CD4-positive, alpha-beta T cell treated with Interferon gamma for 1 hour (primary cell): ENCODE measurements at regions not wholly inside any gene's neighbourhood (a gene's known extent, or its start where the extent isn't known, plus 50 kb on each side); places are given as distances from the start of the nearest gene placed in this dataset.
"Not testable (repeated sequence)": the region's sequence is repeated elsewhere in the genome, so short reads cannot be mapped to it uniquely, and the experiment has no call there.

Experiments used
- DNase-seq: peaks from one replicate; pipeline ENCODE4 v3.0.0-alpha.2; 2020

GRCh38 chr1:188122646-188123045 is 1293.9 kb downstream of the PLA2G4A start:
- DNase-seq = no peak

DNA sequence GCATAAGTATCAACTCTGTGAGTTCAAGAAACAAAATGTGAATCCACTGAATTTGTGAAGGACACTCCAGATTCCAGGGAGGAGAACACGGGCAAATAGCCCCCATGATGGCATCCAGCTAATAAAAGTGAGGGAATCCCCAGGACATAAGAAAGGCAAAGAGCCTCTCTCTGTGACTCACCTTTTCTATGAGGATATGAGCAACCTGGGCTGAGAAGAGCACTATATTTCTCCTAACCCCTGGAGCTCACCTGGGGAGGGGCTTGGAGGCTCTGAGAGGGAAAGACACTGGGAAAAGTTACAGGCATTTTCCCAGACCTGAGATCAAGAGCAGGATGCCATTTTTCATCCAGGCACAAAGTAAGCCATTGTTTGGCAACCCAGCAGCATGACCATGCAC is 1298.8 kb downstream of the PLA2G4A start:
- DNase-seq = no peak

DNA sequence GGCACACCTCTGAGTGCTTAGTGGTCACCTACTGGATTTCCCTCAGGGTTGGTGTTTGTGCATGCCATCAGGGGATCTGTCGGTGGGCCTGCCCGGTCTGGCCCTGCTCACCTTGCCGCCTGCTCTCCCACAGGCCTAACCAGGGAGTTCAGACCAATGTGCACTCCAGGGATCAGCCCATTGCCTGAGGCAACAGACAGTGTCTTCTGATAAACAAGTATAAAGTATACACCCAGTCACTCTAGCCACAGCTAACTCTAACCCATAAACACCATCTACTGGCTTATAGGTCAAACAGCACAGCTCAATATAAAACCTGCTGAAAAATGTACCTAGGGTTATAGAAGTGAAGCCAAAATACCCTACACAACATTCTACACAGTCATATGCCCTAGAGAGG is 1300.0 kb downstream of the PLA2G4A start:
- no peak for DNase-seq

GRCh38 chr1:188129856-188130838 is 1301.4 kb downstream of the PLA2G4A start:
- DNase-seq = no peak

DNA sequence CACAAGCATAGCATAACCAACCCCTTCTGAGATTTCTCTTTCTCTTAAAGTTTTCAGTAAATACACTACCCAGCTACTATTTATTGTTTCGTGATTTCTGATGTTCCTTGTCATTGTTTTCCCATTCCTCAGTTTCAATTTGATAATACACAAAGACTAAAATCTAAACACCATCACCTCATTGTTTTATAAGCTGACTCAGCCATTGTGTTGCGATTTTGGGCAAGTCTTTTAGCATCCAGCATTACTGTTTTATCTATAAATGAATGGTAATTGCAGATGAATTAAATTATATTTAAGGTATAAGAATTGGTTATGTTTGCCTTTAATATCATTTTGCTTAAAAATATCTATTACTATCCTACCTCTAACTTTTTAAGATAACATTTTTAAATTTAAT is 1308.5 kb downstream of the PLA2G4A start:
- no peak for DNase-seq

- DNase-seq = no peak
These were observed 1312.2 kb downstream of the PLA2G4A start for GRCh38 chr1:188140958-188141357.

DNA sequence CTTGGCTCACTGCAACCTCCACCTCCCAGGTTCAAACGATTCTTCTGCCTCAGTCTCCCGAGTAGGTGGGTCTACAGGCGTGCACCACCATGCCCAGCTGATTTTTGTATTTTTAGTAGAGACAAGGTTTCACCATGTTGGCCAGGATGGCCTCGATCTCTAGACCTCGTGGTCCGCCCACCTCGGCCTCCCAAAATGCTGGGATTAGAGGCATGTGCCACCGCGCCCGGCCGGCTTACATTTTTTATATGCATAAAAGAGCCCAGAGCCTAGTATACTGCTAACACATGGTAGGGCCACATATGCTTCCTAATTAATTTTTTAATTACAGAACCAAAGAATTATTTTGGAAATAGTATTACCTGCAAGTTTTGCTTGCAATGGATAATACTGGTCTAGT is 1325.4 kb downstream of the PLA2G4A start:
- no peak for DNase-seq

GRCh38 chr1:188154761-188155160 is 1326.0 kb downstream of the PLA2G4A start:
- DNase-seq = no peak

DNA sequence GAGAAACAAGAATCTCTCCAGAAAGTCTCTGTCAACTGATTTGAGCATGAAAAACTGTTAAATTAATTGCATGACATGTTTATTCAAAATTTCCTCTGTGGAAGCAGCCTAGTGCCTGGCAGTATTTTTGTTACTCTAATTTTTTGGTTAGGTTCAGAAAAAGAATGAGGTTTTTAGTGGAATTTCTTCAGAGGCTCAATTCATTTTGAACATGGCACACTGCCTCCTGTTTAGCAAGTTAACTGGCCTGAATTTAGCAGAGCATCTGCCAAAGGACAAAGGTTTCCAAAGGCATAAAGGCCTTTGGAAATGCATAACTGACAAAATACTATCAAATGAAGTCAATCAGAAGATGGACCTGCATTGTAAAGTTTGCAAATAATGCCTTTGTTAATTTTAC is 1326.5 kb downstream of the PLA2G4A start:
- no peak for DNase-seq

- DNase-seq = no peak
These were observed 1335.7 kb downstream of the PLA2G4A start for GRCh38 chr1:188164459-188164858.

DNA sequence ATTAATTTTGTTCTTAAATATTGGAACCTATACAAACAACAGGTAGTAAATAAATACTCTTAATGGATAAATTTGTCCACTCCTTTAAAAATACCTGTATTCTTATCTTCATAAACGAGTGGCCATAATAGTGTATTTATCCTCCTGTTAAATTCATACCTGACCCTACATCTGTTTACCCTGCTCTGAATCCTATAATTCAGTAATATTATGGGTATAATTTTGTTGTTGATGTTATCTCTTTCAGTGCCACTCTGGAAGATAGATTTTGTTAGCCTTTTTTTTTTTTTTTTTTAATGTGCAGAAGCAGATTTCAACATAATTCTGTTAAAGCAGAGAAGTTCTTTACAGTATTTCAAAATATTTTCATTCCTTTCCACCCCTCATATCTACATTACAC is 1337.9 kb downstream of the PLA2G4A start:
- DNase-seq = no peak

GRCh38 chr1:188169971-188170370 is 1341.2 kb downstream of the PLA2G4A start:
- DNase-seq = no peak

- no peak for DNase-seq
These were observed 1341.7 kb downstream of the PLA2G4A start for GRCh38 chr1:188170411-188170810.

DNA sequence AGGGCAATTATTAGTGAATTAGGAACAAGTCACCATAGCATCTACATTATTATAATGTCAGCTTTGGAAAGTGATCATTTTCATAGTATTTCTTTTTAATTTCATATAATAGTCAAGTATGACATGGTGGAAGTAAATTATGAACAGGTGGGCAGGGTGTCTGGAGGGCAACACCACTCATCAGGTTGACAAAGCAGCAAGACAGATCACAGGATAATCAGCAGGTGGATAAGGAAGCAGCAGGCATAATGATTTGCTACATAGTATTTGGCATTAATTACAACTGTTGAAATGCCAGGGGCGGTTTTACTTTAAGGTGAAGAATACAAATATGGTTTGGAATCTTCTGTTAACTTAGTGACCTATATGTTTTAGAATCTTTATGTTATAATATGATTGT is 1342.2 kb downstream of the PLA2G4A start:
- DNase-seq = no peak

GRCh38 chr1:188182063-188182462 is 1353.3 kb downstream of the PLA2G4A start:
- not testable (repeated sequence) for DNase-seq

DNA sequence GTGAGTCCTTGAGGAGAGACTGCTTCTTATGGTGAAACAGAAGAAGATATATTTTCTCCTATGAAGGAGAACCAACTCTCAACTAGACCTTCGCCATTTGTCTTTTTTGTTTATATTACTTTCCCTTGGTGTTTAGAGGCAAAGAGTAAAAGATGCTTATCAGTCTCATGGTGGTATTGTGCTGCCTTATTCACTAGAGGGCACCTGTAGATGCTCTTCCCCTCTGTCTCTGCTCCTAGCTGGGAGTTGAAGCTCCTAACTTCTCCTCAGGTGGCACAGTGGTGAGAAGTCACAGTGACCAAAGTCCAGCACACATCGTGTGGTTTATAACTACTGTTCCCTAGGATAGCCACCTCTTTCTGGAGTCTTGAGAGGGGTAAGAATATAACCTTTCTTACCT is 1359.6 kb downstream of the PLA2G4A start:
- no peak for DNase-seq

GRCh38 chr1:188194916-188195315 is 1366.2 kb downstream of the PLA2G4A start:
- no peak for DNase-seq

- no peak for DNase-seq
These were observed 1389.5 kb downstream of the PLA2G4A start for GRCh38 chr1:188218289-188218688.

GRCh38 chr1:188220051-188220450 is 1391.3 kb downstream of the PLA2G4A start:
- no peak for DNase-seq

DNA sequence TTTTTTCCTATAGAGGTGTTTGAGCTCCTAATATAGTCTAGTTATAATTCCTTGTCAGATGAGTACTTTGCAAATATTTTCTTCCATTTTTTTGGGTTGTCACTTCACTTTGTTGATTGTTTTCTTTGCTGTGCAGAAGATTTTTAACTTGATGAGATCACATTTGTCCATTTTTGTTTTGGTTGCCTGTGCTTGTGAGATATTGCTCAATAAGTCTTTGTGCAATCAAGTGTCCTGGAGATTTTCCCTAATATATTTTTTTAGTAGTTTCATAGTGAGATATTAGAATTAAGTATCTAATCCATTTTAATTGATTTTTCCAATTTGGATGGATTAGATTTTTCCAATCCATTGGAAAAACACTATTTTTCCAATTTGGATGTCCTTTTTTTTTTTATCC is 1395.5 kb downstream of the PLA2G4A start:
- DNase-seq = no peak

GRCh38 chr1:188225975-188226374 is 1397.2 kb downstream of the PLA2G4A start:
- no peak for DNase-seq

- DNase-seq = no peak
These were observed 1399.9 kb downstream of the PLA2G4A start for GRCh38 chr1:188228623-188229022.

- no peak for DNase-seq
These were observed 1409.0 kb downstream of the PLA2G4A start for GRCh38 chr1:188237573-188238348.
